IMR-90 (cell line): ENCODE measurements at regions not wholly inside any gene's neighbourhood (a gene's known extent, or its start where the extent isn't known, plus 50 kb on each side); places are given as distances from the start of the nearest gene placed in this dataset.

Experiments used
- ATAC-seq: fragments of 200-7000 bp; cut with Tn5 transposase; 2 replicates; pipeline ENCODE4 v1.9.1; 2020; ENCODE audit warnings: low read depth, mild to moderate bottlenecking, moderate library complexity
- BruUV-seq: library from RNA; stranded (reverse); fragments of 400-500 nt; replicated peaks from 2 replicates; lab custom pipeline; 2021; lab: Mats Ljungman, UMichigan
- CTCF ChIA-PET: fragments of 300-600 bp; formaldehyde crosslinking; extraction: SDS; loops from one replicate; lab custom pipeline; 2021; ENCODE audit warnings: antibody characterized with exemption; lab: Yijun Ruan, JAX
- POLR2A ChIA-PET: fragments of 300-600 bp; sonication (Branson Sonifier 250); formaldehyde crosslinking; loops from one replicate; lab custom pipeline; 2022; ENCODE audit warnings: antibody characterized with exemption; ENCODE audit not compliant: unreplicated experiment; lab: Charles Lee
- DNase-seq: peaks from one replicate; pipeline ENCODE4 v3.0.0; 2013
- H2AFZ ChIP-seq: replicated peaks from 2 replicates; pipeline ENCODE3; 2013; ENCODE audit warnings: low read length, mild to moderate bottlenecking; ENCODE audit not compliant: poor library complexity
- H2AK5ac ChIP-seq: 2 replicates; pipeline ENCODE4 v1.6.1; 2013; ENCODE audit warnings: low read depth, low read length, inconsistent platforms
- H2AK9ac ChIP-seq: replicated peaks from 2 replicates; pipeline ENCODE3; 2013; ENCODE audit warnings: mild to moderate bottlenecking, low read depth, low read length, moderate library complexity; ENCODE audit not compliant: poor library complexity
- H2BK120ac ChIP-seq: 2 replicates; pipeline ENCODE4 v1.6.1; 2013; ENCODE audit warnings: low read depth, low read length, inconsistent platforms
- H2BK15ac ChIP-seq: 3 replicates; pipeline ENCODE4 v1.6.1; 2013; ENCODE audit warnings: low read depth, low read length, inconsistent platforms
- H2BK20ac ChIP-seq: 2 replicates; pipeline ENCODE4 v1.6.1; 2013; ENCODE audit warnings: low read depth, mild to moderate bottlenecking, inconsistent platforms, low read length, moderate library complexity
- H2BK5ac ChIP-seq: 2 replicates; pipeline ENCODE4 v1.6.1; 2013; ENCODE audit warnings: mild to moderate bottlenecking, low read depth, low read length, inconsistent platforms; ENCODE audit not compliant: poor library complexity, severe bottlenecking
- H3K14ac ChIP-seq: replicated peaks from 2 replicates; pipeline ENCODE4 v1.6.1; 2013; ENCODE audit warnings: low read depth, low read length, inconsistent platforms
- H3K18ac ChIP-seq: 2 replicates; pipeline ENCODE4 v1.6.1; 2013; ENCODE audit warnings: low read depth, low read length, control low read depth
- H3K23ac ChIP-seq: 2 replicates; pipeline ENCODE4 v1.6.1; 2013; ENCODE audit warnings: low read depth, low read length, inconsistent platforms
- H3K27ac ChIP-seq: 2 replicates; pipeline ENCODE4 v1.5.1; 2013; ENCODE audit warnings: mild to moderate bottlenecking, control low read depth, low read length; ENCODE audit not compliant: insufficient read depth
- H3K27me3 ChIP-seq: 2 replicates; pipeline ENCODE4 v1.6.1; 2013; ENCODE audit warnings: low read length; ENCODE audit not compliant: control insufficient read depth, insufficient read depth
- H3K36me3 ChIP-seq: 2 replicates; pipeline ENCODE4 v1.6.1; 2013; ENCODE audit warnings: low read length, mixed read lengths; ENCODE audit not compliant: control insufficient read depth, insufficient read depth
- H3K4ac ChIP-seq: 2 replicates; pipeline ENCODE4 v1.6.1; 2013; ENCODE audit warnings: low read depth, low read length, inconsistent platforms
- H3K4me1 ChIP-seq: 2 replicates; pipeline ENCODE4 v1.6.1; 2013; ENCODE audit warnings: low read length, mixed read lengths; ENCODE audit not compliant: control insufficient read depth, insufficient read depth
- H3K4me2 ChIP-seq: 2 replicates; pipeline ENCODE4 v1.6.1; 2013; ENCODE audit warnings: low read depth, mild to moderate bottlenecking, control low read depth, low read length, moderate library complexity
- H3K4me3 ChIP-seq: 2 replicates; pipeline ENCODE4 v1.5.1; 2013; ENCODE audit warnings: low read depth, mild to moderate bottlenecking, control low read depth, low read length, moderate library complexity; ENCODE audit not compliant: insufficient read depth
- H3K56ac ChIP-seq: 2 replicates; pipeline ENCODE4 v1.6.1; 2013; ENCODE audit warnings: low read length, inconsistent platforms; ENCODE audit not compliant: insufficient read depth; ENCODE audit errors: extremely low read depth
- H3K79me1 ChIP-seq, 2 experiments: 2 replicates each; pipeline ENCODE4 v1.6.1; 2013; ENCODE audit warnings: low read length in 2 of 2, inconsistent platforms in 1 of 2, low read depth in 1 of 2
- H3K9ac ChIP-seq: 2 replicates; pipeline ENCODE4 v1.6.1; 2013; ENCODE audit warnings: low read depth, low read length, control low read depth
- H3K9me1 ChIP-seq: 2 replicates; pipeline ENCODE4 v1.6.1; 2013; ENCODE audit warnings: low read length, inconsistent platforms; ENCODE audit not compliant: insufficient read depth
- H3K9me3 ChIP-seq: 2 replicates; pipeline ENCODE4 v1.6.1; 2013; ENCODE audit warnings: low read length; ENCODE audit not compliant: control insufficient read depth, insufficient read depth
- H4K20me1 ChIP-seq: 2 replicates; pipeline ENCODE4 v1.6.1; 2013; ENCODE audit warnings: low read length, inconsistent platforms; ENCODE audit not compliant: insufficient read depth
- H4K5ac ChIP-seq: 2 replicates; pipeline ENCODE4 v1.6.1; 2013; ENCODE audit warnings: mild to moderate bottlenecking, low read depth, low read length, control low read depth
- H4K8ac ChIP-seq, 2 experiments: 2 replicates each; pipeline ENCODE4 v1.6.1; 2013; ENCODE audit warnings: low read depth in 2 of 2, low read length in 2 of 2, control low read depth in 1 of 2, inconsistent platforms in 1 of 2
- H4K91ac ChIP-seq: 2 replicates; pipeline ENCODE4 v1.6.1; 2013; ENCODE audit warnings: low read depth, low read length, inconsistent platforms; ENCODE audit not compliant: insufficient read depth
- BHLHE40 ChIP-seq: fragments of 150-350 bp; IDR thresholded peaks from 2 replicates; pipeline ENCODE4 v1.6.1; 2016; ENCODE audit warnings: mild to moderate bottlenecking, low read depth, low read length
- CHD1 ChIP-seq: IDR thresholded peaks from 2 replicates; pipeline ENCODE4 v1.6.1; 2012; ENCODE audit warnings: low read depth, low read length, improper control_type of control experiment
- CTCF ChIP-seq: conservative IDR thresholded peaks from 2 replicates; pipeline ENCODE4 v1.5.1; 2012; ENCODE audit warnings: mild to moderate bottlenecking, low read depth, low read length, improper control_type of control experiment
- ELK1 ChIP-seq: fragments of 150-350 bp; IDR thresholded peaks from 2 replicates; pipeline ENCODE4 v1.6.1; 2016; ENCODE audit warnings: low read depth, mild to moderate bottlenecking, low read length, moderate library complexity, borderline replicate concordance
- MAZ ChIP-seq: IDR thresholded peaks from 2 replicates; pipeline ENCODE4 v1.6.1; 2012; ENCODE audit warnings: low read depth, mild to moderate bottlenecking, low read length, improper control_type of control experiment, moderate library complexity, borderline replicate concordance
- RCOR1 ChIP-seq: IDR thresholded peaks from 2 replicates; pipeline ENCODE4 v1.6.1; 2012; ENCODE audit warnings: mild to moderate bottlenecking, low read length, improper control_type of control experiment; ENCODE audit not compliant: insufficient replicate concordance
- RFX5 ChIP-seq: IDR thresholded peaks from 2 replicates; pipeline ENCODE4 v1.8.0; 2012; ENCODE audit warnings: low read depth, mild to moderate bottlenecking, low read length, moderate library complexity
- USF2 ChIP-seq: fragments of 150-350 bp; IDR thresholded peaks from 2 replicates; pipeline ENCODE4 v1.6.1; 2017; ENCODE audit warnings: mild to moderate bottlenecking, antibody characterized with exemption, low read length, low read depth
- WGBS, 2 experiments: methylation state at CpG; one replicate each; pipeline versions ENCODE4 v1.1.5 to v1.1.7; 2013; ENCODE audit warnings: missing lambda C conversion rate in 2 of 2; ENCODE audit not compliant: insufficient read length in 1 of 2; ENCODE audit errors: extremely low coverage in 2 of 2; 5-methylcytosine and 5-hydroxymethylcytosine counted together
- dilution Hi-C: fragments of 300-500 bp; cut with HindIII; formaldehyde crosslinking; loops from one replicate; pipeline ENCODE4 v1.14.3; 2018; ENCODE audit warnings: low sequenced_read_pairs; ENCODE audit not compliant: unreplicated experiment
- in situ Hi-C: fragments of 300-500 bp; cut with MboI; formaldehyde crosslinking; loops from 3 replicates; pipeline ENCODE4 v1.14.3; 2019; ENCODE audit warnings: low sequenced_read_pairs, inconsistent platforms, mixed read lengths
- intact Hi-C: fragments of 100-400 bp; cut with micrococcal nuclease; formaldehyde crosslinking; loops from 2 replicates; pipeline ENCODE4 v1.10.0; 2022

- WGBS, 2 experiments: no CpG with 5 or more reads among the region's 1 CpG
- H4K8ac ChIP-seq: no peak overlapping the region
- no peak overlapping the region for H3K23ac ChIP-seq
- no peak overlapping the region for H3K4me2 ChIP-seq
- H3K4me3 ChIP-seq: no peak overlapping the region
- H4K5ac ChIP-seq: no peak overlapping the region
- H3K4ac ChIP-seq: no peak overlapping the region
- H2BK120ac ChIP-seq: no peak overlapping the region
- ChIA-PET POLR2A (no interaction called here), CTCF (interaction anchor here (0.6 kb wide), 1 partner anchor 65 kb away, joined by 3 read pairs; no protein-coding TSS in a partner anchor)
- dilution Hi-C loops (no loop called here), in situ Hi-C loops (no loop called here), intact Hi-C loops (loop anchor here (10.0 kb wide), 1 partner anchor 74 kb away; no protein-coding TSS in a partner anchor)
- H3K4me1 ChIP-seq: no peaks in the 10 kb centered on the region; the same call in 1 of the 2 replicates
- H3K9me3 ChIP-seq: no peaks in the 10 kb centered on the region
- no peak overlapping the region for H3K9ac ChIP-seq
- DNase-seq (no peak), ATAC-seq (no peak)
- no peak overlapping the region for H2AK5ac ChIP-seq
- H3K36me3 ChIP-seq: no peaks in the 10 kb centered on the region
- no peak overlapping the region for H3K27ac ChIP-seq
- H3K27me3 ChIP-seq: no peaks in the 10 kb centered on the region
- H2BK15ac ChIP-seq: no peak overlapping the region
- no TSS peak for BruUV-seq
- no peak overlapping the region for H3K14ac ChIP-seq
- H2BK5ac ChIP-seq: no peak overlapping the region
- H2AK9ac ChIP-seq: no peak overlapping the region
- no peak overlapping the region for H3K56ac ChIP-seq
- TF ChIP-seq CHD1 (no peak), MAZ (no peak), RCOR1 (no peak), BHLHE40 (no peak), CTCF (no peak), USF2 (no peak), ELK1 (no peak), RFX5 (no peak)
- H2BK20ac ChIP-seq: no peak overlapping the region
- no peak overlapping the region for H2AFZ ChIP-seq
- H4K91ac ChIP-seq: no peak overlapping the region
- H3K9me1 ChIP-seq: no peaks in the 10 kb centered on the region
- no peak overlapping the region for H3K18ac ChIP-seq
- H4K20me1 ChIP-seq: no peaks in the 10 kb centered on the region
- H3K79me1 ChIP-seq: no peaks in the 10 kb centered on the region
These were observed 108.8 kb downstream of the RND3 start for GRCh38 chr2:150378686-150379085.
